GM10248 (cell line): ENCODE measurements at regions not wholly inside any gene's neighbourhood (a gene's known extent, or its start where the extent isn't known, plus 50 kb on each side); places are given as distances from the start of the nearest gene placed in this dataset.

Experiments
- CTCF ChIA-PET: fragments of 300-600 bp; sonication (Branson Sonifier 250); formaldehyde crosslinking; extraction: SDS; loops from one replicate; lab custom pipeline; 2021; ENCODE audit warnings: antibody characterized with exemption; lab: Yijun Ruan, JAX
- POLR2A ChIA-PET: fragments of 350-650 bp; sonication (Branson Sonifier 250); formaldehyde crosslinking; extraction: SDS; loops from one replicate; lab custom pipeline; 2020; ENCODE audit warnings: antibody characterized with exemption; lab: Yijun Ruan, JAX
- DNase-seq: peaks from one replicate; pipeline ENCODE4 v3.0.0; 2012; ENCODE audit errors: extremely low spot score
- TF ChIP-seq, protein P1 (sequence below): IDR thresholded peaks from 2 replicates; pipeline ENCODE4 v1.5.1; 2012; ENCODE audit warnings: mild to moderate bottlenecking, low read depth; ENCODE audit errors: extremely low read depth, missing control alignments, control extremely low read depth

DNA sequence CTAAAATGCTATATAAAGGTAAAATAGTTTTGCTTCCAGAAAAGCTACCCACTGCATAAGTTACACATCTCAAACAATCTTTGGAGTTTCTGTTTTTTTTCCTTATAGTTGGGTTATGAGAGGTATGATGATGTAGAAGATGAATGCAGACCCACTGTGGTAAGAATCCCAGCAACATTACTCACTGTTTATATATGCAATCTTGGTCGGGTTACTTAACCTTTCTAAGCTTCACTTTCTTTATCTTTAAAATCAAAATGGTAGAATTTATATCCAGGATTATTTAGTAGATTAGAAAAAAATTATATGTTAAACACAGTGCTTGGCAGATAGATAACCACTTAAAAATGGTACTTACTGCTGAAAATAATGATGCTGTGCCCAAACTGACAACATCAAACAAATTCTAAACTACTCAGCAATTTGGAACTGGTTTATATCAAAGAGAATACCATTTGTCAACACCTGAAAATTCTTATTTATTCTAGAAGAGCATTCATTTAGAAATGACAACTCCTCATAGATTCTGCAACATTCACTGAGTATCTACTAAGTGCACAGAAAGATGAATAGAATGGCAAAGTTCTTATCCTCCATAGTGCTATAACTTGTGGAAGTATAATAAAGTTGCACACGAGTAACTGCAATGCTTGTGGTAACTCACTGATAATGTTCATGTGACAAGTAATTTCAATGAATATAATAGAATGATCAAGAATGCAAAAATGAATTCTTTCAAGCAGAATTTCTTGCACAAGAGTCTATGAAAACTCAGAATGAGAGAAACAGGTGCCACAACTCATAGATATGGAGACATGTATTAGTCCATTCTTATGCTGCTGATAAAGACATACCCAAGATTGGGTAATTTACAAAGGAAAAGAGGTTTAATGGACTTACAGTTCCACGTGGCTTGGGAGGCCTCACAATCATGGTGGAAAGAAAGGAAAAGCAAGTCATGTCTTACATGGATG lies 129.0 kb upstream of the SLC7A14 start:
- ChIA-PET POLR2A (no interaction called here), CTCF (interaction anchor here (1.0 kb wide), 1 partner anchor 74 kb away, joined by 3 read pairs; no protein-coding TSS in a partner anchor)
- TF ChIP-seq, protein P1, sequence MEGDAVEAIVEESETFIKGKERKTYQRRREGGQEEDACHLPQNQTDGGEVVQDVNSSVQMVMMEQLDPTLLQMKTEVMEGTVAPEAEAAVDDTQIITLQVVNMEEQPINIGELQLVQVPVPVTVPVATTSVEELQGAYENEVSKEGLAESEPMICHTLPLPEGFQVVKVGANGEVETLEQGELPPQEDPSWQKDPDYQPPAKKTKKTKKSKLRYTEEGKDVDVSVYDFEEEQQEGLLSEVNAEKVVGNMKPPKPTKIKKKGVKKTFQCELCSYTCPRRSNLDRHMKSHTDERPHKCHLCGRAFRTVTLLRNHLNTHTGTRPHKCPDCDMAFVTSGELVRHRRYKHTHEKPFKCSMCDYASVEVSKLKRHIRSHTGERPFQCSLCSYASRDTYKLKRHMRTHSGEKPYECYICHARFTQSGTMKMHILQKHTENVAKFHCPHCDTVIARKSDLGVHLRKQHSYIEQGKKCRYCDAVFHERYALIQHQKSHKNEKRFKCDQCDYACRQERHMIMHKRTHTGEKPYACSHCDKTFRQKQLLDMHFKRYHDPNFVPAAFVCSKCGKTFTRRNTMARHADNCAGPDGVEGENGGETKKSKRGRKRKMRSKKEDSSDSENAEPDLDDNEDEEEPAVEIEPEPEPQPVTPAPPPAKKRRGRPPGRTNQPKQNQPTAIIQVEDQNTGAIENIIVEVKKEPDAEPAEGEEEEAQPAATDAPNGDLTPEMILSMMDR, result no peak
- no peak for DNase-seq

DNA sequence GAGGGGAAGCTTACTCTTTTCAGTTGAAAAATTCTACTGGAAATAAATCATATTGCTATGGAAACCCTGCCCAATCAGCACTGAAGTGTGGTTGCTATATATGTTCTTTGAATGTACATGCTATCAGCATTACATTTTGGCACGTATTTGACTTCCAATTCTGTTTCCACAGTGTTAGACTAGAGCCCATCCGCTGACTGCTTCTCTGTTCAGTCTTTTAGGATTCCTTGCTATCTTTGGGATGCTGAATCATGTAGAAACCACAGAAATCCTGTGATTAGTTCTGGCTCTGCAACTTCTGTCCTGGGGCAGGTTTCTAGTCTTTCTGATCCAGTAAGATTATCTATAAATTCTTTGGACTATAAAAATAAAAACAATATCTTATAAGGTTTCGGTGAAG lies 128.2 kb upstream of the SLC7A14 start:
- ChIA-PET POLR2A (no interaction called here), CTCF (interaction anchor here (1.0 to 1.4 kb wide), 3 partner anchors 16 to 74 kb away, joined by 3 read pairs; no protein-coding TSS in a partner anchor)
- TF ChIP-seq, protein P1, result no peak
- no peak for DNase-seq

DNA sequence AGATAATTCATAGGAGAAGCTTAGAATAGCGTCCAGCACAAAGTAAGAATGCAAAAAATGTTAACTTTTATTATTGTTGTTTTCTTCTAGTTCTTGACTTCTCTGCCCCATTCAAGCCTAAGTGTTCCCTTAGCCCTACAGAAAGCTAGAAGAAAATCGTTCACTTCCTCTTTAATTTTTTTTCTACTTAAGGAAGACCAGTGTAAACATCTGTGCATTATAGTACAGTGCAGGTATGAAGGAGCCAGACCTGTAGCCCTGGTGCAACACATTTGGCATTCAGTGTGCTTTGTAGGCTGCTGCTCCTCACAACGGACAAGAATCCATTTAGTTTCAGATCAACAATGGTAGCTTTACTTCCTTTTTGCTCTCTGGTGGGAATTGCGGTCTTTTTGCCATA lies 127.8 kb upstream of the SLC7A14 start:
- CTCF ChIA-PET, result interaction anchor here (1.0 to 1.4 kb wide), 5 partner anchors 16 to 300 kb away, joined by 3 to 5 read pairs (median 3); no protein-coding TSS in a partner anchor
- POLR2A ChIA-PET, result no interaction called here
- DNase-seq, result no peak
- TF ChIP-seq, protein P1, result no peak

DNA sequence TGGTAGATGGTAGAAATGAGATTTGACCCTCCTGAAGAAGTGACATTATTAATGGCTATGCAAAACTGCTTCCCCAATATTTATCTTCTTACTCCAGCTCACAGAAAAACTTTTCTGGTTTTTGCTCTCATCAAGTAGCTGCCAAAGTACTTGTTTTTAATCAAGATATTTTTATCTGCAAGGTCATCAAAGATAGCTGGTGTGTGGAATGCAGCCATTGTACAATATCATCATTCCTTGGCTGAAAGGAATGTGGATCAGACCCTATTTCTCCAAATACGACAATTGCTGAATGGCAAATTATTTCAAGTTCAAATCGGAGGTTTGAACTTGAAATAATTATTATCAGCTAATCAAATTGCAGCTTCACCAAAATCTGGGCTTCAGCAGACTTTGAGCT lies 126.9 kb upstream of the SLC7A14 start:
- ChIA-PET POLR2A (no interaction called here), CTCF (interaction anchor here (1.0 to 1.4 kb wide), 4 partner anchors 11 to 299 kb away, joined by 3 to 5 read pairs (median 4); no protein-coding TSS in a partner anchor)
- TF ChIP-seq, protein P1, result no peak

DNA sequence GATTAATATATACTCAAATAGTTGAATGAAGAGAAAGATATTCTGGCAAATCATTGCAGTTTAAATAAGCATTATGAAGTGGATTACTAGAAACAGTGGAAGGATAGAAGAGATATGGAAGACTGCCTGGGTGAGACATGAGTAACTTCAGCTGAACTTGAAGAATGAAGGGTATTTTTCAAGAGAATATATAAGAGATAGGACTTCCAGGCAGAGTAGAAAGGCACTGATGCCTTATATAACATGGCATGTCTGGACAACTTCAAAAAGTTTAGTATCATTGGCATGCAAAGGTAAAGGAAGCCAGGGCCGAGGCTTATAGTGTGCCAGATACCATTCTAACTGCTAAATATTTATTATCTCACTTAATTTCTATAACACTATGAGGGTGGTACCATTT lies 126.5 kb upstream of the SLC7A14 start:
- ChIA-PET CTCF (interaction anchor here (1.0 to 1.3 kb wide), 3 partner anchors 12 to 298 kb away, joined by 3 to 5 read pairs (median 4); no protein-coding TSS in a partner anchor), POLR2A (no interaction called here)
- TF ChIP-seq, protein P1, result no peak
- no peak for DNase-seq

More for the DNA sequence above, 126.9 kb upstream of the SLC7A14 start:
- no peak for DNase-seq

DNA sequence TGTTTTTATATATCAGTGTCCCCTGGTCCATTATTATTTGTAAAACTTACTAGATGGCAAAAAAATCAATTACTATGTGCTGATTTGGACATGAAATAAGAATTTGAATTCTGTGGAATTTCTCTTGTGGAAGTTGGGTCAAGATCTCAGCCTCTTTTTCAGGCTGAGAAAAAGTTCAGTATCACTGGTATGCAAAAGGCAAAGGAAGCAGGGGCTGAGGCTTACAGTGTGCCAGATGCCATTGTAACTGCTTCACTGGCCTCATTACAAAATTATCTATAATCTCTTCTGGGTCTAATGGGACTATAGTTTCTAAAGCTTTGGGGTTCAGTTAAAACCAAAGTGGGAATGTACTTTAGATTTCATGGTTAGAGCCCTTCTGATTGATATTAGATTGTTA lies 125.9 kb upstream of the SLC7A14 start:
- no peak for DNase-seq
- POLR2A ChIA-PET, result no interaction called here
- CTCF ChIA-PET, result no interaction called here
- TF ChIP-seq, protein P1, result no peak
